GM18507 (cell line): ENCODE measurements at regions not wholly inside any gene's neighbourhood (a gene's known extent, or its start where the extent isn't known, plus 50 kb on each side); places are given as distances from the start of the nearest gene placed in this dataset.

Experiments used
- DNase-seq: peaks from one replicate; pipeline ENCODE4 v3.0.0; 2011; ENCODE audit warnings: low read depth; ENCODE audit not compliant: insufficient read length; ENCODE audit errors: extremely low spot score
- FAIRE-seq: peaks from 2 replicates; lab custom pipeline; 2011; peaks lifted over from hg19 to GRCh38; lab: Jason Lieb, UNC

- DNase-seq = no peak
- FAIRE-seq = no peak
Measured at GRCh38 chr2:238724728-238725127, 123.2 kb upstream of the TWIST2 start.

GRCh38 chr2:238725298-238725697 lies 122.6 kb upstream of the TWIST2 start:
- DNase-seq = no peak
- FAIRE-seq = no peak

GRCh38 chr2:238726670-238727584 lies 121.0 kb upstream of the TWIST2 start:
- FAIRE-seq = no peak
- no peak for DNase-seq

- DNase-seq = no peak
- no peak for FAIRE-seq
Measured at GRCh38 chr2:238727585-238728329, 120.1 kb upstream of the TWIST2 start.

GRCh38 chr2:238728330-238729260 lies 119.3 kb upstream of the TWIST2 start:
- DNase-seq (no peak), FAIRE-seq (no peak)

- no peak for FAIRE-seq
- DNase-seq = no peak
Measured at GRCh38 chr2:238729261-238729935, 118.5 kb upstream of the TWIST2 start.

- no peak for FAIRE-seq
- no peak for DNase-seq
Measured at GRCh38 chr2:238730001-238730669, 117.8 kb upstream of the TWIST2 start.

GRCh38 chr2:238730881-238731280 lies 117.0 kb upstream of the TWIST2 start:
- DNase-seq (no peak), FAIRE-seq (no peak)

DNA sequence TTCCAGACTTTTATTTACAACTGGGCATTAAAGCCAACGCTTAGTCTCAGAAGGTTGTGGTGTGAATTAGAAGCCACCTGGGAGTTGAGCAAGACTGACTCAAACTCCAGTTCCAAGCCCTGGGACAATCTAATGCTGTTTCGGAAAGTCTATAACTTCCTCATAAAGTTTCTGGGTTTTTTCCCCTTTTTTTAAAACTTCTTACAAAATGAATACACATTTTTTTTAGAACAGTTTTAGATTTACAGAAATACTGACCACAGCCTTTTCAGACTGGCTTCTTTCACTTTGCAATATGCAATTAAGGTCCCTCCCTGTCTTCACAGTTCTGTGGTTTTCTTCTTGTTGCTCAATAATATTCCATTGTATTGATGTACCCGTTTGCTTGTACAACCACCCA lies 115.9 kb upstream of the TWIST2 start:
- FAIRE-seq (no peak), DNase-seq (no peak)

DNA sequence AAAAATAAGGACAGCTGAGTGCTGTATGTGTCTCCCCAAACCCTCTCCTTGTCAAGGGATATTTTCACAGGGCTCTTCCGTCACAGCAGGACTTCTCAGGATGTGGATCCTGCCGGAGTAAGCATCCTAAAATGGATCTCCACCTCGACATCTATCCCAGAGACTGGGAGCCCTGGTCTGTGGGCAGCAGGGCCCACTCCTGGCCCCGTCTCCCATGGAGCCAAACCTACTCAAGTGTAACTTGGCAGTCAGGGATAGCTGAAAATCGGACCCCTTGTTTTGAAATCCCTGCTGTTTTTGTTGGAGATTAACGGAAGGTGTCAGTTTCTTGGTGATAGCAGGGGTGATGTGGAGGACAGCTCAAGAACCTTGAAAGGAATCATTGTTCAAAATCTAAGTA lies 109.0 kb upstream of the TWIST2 start:
- DNase-seq = no peak
- no peak for FAIRE-seq

DNA sequence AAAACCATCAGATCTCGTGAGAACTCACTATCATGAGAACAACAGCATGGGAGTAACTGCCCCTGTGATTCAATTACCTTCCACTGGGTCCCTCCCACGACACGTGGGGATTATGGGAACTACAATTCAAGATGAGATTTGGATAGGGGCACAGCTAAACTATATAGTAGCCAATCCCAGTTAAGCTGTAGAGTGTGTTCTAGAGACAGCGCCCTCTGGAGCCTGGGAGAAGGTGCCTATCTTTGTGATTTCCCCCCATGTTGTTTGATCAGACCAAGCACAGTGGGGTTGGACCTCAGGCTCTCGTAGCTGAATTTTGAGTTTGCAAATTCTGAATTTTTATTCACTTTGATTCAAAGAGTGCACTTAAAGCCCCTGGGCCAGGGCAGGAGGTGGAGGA lies 108.2 kb upstream of the TWIST2 start:
- DNase-seq = no peak
- no peak for FAIRE-seq

DNA sequence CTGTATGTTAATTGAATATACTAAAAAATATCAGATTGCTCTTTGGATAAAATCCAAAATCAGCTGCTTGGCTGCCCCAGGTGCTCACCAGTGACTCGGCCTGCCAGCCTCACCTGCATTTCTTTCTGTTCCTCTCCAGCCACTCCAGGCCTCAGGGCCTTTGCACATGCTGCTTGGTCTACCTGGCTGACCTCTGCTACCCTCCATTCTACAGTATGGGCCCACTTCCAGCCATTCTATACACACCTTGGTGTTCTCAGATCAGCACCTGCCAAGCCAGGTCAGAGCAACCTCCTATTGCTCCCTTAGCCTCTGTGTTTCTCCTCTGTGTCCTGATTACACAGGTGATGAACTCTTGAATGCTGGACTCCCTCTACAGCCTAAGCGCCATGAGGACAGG lies 106.6 kb upstream of the TWIST2 start:
- no peak for FAIRE-seq
- no peak for DNase-seq

- FAIRE-seq (no peak), DNase-seq (no peak)
Measured at GRCh38 chr2:238742066-238742465, 105.8 kb upstream of the TWIST2 start.

DNA sequence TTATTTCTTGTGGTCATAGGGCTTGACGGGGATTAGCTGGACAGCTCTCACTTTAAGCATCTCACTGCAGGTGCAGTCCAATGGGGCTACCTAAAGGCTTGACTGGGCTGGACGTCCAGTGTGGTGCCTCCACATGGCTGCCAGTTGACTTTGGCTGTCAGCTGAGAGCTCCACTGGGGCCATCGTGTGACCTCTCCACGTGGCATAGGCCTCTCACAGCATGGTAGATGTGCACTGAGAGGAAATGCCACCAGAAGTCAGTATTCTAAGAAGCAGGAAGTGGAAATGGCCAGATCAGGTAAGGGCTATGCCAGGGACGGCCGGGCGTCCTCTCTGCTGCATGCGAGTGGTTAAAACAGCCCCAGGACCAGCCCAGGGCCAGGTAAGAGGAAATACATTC lies 105.2 kb upstream of the TWIST2 start:
- FAIRE-seq = no peak
- DNase-seq = no peak

- FAIRE-seq (no peak), DNase-seq (no peak)
Measured at GRCh38 chr2:238743243-238744065, 104.4 kb upstream of the TWIST2 start.

GRCh38 chr2:238744951-238745350 lies 102.9 kb upstream of the TWIST2 start:
- no peak for FAIRE-seq
- DNase-seq = no peak

DNA sequence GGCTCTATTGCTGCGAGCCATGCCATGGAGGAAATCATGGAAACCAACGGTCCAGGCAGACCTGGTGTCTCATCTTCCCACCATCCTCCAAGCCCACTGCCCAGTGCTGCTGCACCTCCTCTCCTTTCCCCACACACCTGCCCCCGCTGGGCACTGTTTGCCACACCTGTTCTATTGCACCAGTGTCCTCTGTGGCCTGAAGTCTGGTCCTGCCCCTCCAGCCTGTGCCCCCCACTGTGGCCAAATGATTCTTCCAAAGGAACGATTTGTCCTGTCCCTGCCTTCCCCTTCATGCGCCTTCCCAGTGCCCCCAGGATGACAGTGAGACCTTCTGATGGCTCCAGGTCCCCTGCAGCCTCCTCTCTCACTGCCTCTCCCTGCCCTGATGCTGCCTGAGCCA lies 101.9 kb upstream of the TWIST2 start:
- DNase-seq = no peak
- no peak for FAIRE-seq

GRCh38 chr2:238747114-238747513 lies 100.8 kb upstream of the TWIST2 start:
- DNase-seq (no peak), FAIRE-seq (no peak)
